HUES48 (cell line): ENCODE measurements at regions not wholly inside any gene's neighbourhood (a gene's known extent, or its start where the extent isn't known, plus 50 kb on each side); places are given as distances from the start of the nearest gene placed in this dataset.

Source experiments
- H3K27ac ChIP-seq: one replicate; pipeline ENCODE4 v1.7.0; 2013; ENCODE audit warnings: low read depth, low read length, inconsistent platforms
- H3K27me3 ChIP-seq: 2 replicates; pipeline ENCODE4 v1.6.1; 2013; ENCODE audit warnings: mild to moderate bottlenecking, low read length; ENCODE audit not compliant: control insufficient read depth, insufficient read depth
- H3K36me3 ChIP-seq: 2 replicates; pipeline ENCODE4 v1.6.1; 2013; ENCODE audit warnings: low read length; ENCODE audit not compliant: control insufficient read depth, insufficient read depth
- H3K4me1 ChIP-seq: 2 replicates; pipeline ENCODE4 v1.6.1; 2013; ENCODE audit warnings: mild to moderate bottlenecking, low read length; ENCODE audit not compliant: control insufficient read depth, insufficient read depth
- H3K4me3 ChIP-seq: 2 replicates; pipeline ENCODE4 v1.5.1; 2013; ENCODE audit warnings: mild to moderate bottlenecking, low read depth, low read length
- H3K9ac ChIP-seq: 2 replicates; pipeline ENCODE4 v1.6.1; 2013; ENCODE audit warnings: mild to moderate bottlenecking, low read depth, low read length, moderate library complexity
- H3K9me3 ChIP-seq: 2 replicates; pipeline ENCODE4 v1.6.1; 2013; ENCODE audit warnings: low read length; ENCODE audit not compliant: control insufficient read depth, insufficient read depth

DNA sequence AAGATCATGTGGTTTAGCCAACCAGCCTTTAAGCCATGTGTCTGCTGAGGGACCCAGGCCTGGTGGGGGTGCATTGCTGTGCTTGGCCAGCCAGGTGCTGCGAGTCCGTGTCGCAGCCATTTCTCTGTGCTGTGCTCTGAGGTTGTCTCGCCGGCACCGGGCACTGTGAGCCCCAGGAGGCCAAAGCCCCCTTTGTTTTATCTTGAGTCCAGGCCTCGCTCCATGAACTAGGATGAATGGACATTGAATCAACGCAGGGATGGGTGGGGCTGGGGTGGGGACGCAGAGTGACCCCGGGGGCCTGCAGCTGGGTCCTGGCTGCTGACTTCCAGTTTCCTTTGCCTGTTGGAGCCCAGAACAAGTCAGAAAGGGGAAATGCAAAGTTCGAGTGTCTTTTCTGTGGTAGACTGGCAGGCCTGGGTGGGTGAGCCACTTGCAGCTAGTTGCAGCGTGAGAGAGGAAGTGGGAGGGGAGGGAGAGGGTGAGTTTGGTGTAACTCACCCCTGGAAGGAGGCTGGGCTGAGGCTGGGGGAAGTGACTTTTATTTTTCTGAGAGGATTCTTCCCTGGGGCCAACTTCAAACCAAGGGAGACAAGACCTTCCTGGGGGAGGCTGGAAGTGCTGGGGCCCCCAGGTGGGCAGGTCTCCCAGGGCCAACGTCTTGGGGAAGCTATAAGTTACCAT is 324.7 kb downstream of the SEC14L1 start:
- 0 out of 2 replicates have a peak overlapping the region, but pooled peaks have one; percentile 14 for H3K9ac ChIP-seq
- no peaks in the 10 kb centered on the region for H3K27me3 ChIP-seq
- H3K4me1 ChIP-seq, result peaks cover 42% of the 10 kb centered on the region
- H3K4me3 ChIP-seq, result peak overlapping the region; percentile 53
- H3K36me3 ChIP-seq, result 0 out of 2 replicates have a peak, but pooled peaks cover 8% of the 10 kb centered on the region
- no peaks in the 10 kb centered on the region for H3K9me3 ChIP-seq
- peak overlapping the region; percentile 90 for H3K27ac ChIP-seq

DNA sequence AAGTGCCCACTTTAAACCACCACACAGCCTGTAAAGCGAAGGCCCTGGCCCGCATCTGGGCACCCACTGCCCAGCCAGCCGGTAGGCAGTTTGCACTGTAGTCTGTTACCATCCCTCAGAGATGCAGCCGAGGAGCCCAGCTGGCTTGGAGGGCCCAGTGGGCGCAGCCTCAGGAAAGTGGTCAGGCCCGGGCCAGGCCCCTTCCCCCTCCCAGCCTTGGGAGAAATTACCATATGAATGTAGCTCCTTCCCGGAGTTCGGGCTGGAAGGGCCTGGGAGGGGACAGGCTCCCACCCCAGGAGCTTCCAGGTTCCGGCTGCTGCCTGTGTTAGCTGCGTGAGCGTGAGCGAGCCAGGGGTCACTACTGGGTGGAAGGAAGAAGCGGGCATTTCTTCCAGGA is 325.4 kb downstream of the SEC14L1 start:
- Histone ChIP-seq H3K9me3 (no peaks in the 10 kb centered on the region), H3K27me3 (no peaks in the 10 kb centered on the region), H3K4me3 (peak overlapping the region; percentile 53), H3K9ac (peak overlapping the region; percentile 47; the same call in 1 of the 2 replicates), H3K4me1 (peaks cover 47% of the 10 kb centered on the region), H3K36me3 (0 out of 2 replicates have a peak, but pooled peaks cover 8% of the 10 kb centered on the region), H3K27ac (peak overlapping the region; percentile 90)

DNA sequence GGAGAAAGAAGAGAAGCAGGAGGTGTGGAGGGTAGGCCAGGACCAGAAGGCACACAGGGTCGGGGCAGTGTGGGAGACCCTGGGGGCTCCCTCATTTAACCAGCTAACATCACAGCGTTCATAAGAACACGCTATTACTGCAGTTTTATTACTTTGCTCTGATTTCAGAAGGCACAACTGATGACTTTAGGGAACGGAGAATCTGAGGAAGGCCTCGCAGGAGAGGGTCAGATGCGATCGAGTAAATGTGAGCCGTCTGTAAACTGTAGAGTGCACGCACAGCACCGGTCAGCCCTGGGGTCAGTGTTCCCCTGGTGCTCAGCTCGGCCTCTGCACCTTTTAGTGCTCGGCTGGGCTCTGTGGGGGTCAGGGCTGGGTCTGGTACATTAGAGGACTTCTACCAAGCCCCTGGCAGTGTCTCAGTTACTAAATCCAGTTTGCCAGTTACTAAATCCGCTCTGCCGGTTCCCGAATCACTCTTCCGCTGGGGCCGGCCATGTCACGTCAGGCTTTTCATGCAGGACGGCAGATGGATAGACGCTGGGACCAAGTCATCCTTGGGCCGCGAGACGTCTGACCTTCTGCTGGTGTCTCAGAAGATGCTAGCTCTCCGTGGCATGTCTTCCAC is 325.9 kb downstream of the SEC14L1 start:
- 0 out of 2 replicates have a peak, but pooled peaks cover 8% of the 10 kb centered on the region for H3K36me3 ChIP-seq
- H3K9ac ChIP-seq, result peak overlapping the region; percentile 47; the same call in 1 of the 2 replicates
- peak overlapping the region; percentile 53 for H3K4me3 ChIP-seq
- no peaks in the 10 kb centered on the region for H3K9me3 ChIP-seq
- no peaks in the 10 kb centered on the region for H3K27me3 ChIP-seq
- peak overlapping the region; percentile 90 for H3K27ac ChIP-seq
- H3K4me1 ChIP-seq, result peaks cover 47% of the 10 kb centered on the region

DNA sequence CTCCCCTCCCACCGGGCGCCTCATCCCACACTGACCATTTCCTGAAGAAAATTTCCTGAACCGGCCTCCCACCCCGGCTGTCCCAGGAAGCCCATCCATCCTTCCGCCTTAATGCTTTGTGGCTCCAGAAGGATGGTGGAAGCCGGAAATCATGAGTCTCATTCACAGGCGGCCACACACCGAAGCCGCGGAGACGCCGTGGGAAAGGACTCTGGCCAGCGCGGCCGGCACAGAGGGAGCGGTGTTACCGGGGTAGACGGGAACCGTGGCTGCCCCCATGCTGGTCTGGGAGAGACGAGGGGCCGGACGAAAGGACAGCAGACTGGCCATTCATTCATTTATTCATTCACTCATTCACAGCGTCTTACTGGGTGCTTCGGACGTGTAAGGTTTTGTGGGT is 326.8 kb downstream of the SEC14L1 start:
- Histone ChIP-seq H3K4me3 (no peak overlapping the region), H3K4me1 (peaks cover 51% of the 10 kb centered on the region), H3K9ac (no peak overlapping the region), H3K36me3 (0 out of 2 replicates have a peak, but pooled peaks cover 8% of the 10 kb centered on the region), H3K27ac (no peak overlapping the region), H3K9me3 (no peaks in the 10 kb centered on the region), H3K27me3 (no peaks in the 10 kb centered on the region)

DNA sequence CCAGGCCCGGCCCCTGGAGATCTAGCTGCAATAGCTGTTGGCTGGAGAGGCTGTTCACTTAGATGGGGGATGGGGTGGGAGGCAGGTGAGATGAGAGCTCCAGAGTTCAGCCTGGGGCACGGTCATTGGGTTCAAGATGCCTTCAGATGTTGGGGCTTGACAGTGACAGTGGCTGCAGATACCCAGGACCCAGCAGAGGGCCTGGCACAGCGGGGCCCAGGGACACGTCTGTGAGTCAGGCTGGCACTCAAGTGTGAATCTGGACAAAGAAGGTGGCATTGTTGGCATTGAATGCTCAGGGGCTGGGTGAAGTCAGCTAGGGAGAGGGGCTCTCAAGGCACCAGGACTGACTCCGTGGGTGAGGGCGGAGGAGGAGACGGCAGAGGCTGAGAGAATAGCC is 328.1 kb downstream of the SEC14L1 start:
- Histone ChIP-seq H3K4me1 (peaks cover 62% of the 10 kb centered on the region), H3K9me3 (no peaks in the 10 kb centered on the region), H3K36me3 (0 out of 2 replicates have a peak, but pooled peaks cover 8% of the 10 kb centered on the region), H3K4me3 (no peak overlapping the region), H3K27ac (no peak overlapping the region), H3K9ac (no peak overlapping the region), H3K27me3 (no peaks in the 10 kb centered on the region)

DNA sequence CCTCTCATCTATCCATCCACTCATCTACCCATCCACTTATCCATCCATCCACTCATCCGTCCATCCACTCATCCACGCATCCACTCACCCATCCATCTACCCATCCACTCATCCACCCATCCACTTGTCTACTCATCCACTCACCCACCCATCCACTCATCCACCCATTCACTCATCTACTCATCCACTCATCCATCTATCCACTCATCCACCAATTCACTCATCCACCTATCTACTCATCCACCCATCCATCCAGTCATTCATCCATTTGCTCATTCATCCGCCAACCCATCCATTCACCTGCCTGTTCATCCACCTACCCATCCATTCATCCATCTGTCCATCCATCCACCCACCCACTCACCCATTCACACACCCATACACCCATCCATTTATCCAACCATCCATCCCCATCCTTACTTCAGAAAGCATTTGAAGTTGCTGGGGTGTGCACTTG is 329.6 kb downstream of the SEC14L1 start:
- Histone ChIP-seq H3K27ac (peak overlapping the region; percentile 98), H3K36me3 (0 out of 2 replicates have a peak, but pooled peaks cover 8% of the 10 kb centered on the region), H3K27me3 (no peaks in the 10 kb centered on the region), H3K4me3 (no peak overlapping the region), H3K9me3 (no peaks in the 10 kb centered on the region), H3K4me1 (peaks cover 70% of the 10 kb centered on the region), H3K9ac (no peak overlapping the region)

DNA sequence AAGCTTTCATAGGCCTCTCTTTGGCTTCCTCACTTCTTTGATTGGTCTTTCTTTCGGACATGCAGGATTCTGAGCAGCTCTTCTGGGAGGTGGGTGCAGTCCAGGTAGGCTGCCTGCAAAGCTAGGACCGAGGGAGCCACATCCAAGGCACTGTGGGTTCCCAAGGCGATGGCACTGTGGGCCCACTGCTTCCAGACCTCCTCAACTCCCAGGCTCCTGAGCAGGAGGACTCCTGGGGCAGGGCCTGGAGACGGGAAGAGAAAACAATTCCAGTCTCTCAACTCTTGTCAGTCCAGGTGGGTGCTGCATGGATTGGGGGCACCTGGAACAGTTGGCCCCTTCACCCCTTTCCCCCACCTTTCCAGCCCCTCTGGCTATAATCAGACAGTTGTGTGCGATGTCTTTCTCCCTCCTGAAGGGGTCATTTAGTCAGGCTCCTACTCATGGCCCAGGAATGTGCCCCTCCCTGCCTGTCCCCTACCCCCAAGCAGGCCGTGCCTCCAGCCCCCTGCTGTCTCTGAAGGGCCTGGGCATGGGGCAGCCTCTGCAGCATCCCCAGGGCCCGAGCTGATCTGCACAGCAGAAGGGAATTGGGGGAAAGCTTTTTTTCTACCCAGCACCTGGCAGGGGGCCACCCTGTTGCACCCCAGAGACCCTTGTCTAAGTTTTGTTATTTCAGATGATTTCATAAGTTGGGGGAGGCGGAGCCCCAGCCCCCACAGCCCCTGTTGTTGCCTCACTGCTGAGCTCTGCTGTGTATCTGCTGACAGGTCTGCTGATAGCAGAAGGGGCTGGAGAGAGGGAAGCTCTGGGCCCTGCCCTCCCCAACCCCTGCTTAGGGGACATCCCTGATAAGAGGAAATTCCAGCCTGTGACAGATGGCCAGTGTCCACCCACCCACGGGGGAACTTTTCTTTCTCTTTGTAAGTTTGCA is 330.3 kb downstream of the SEC14L1 start:
- Histone ChIP-seq H3K9ac (no peak overlapping the region), H3K27ac (peak overlapping the region; percentile 98)

DNA sequence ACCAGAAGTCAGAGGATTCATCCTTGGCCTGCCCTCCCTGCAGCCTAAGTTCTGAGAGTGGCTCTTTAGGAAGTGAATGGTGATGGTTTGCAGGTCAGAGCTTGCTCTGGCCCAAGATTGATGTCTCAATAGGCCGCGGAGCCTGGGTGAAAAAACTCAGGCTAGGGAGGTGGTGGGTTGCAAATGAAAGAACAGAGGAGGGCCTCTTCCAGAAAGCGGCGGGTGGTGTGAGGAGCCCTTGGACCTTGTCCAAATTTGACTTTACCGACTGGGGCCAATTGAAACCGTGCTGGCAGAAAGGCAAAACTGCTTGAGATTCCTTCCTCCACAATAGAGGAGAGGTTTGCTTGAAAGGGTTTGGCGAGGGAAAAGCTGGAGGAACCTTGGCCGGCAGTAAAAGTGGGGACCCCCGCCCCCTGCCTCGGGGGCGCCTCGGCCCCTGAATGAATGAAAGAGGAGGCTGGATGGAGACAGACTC is 331.3 kb downstream of the SEC14L1 start:
- Histone ChIP-seq H3K4me3 (no peak overlapping the region), H3K27ac (peak overlapping the region; percentile 98), H3K27me3 (no peaks in the 10 kb centered on the region), H3K36me3 (0 out of 2 replicates have a peak, but pooled peaks cover 8% of the 10 kb centered on the region), H3K9me3 (no peaks in the 10 kb centered on the region), H3K9ac (peak overlapping the region; percentile 21; the same call in 1 of the 2 replicates), H3K4me1 (peaks cover 65% of the 10 kb centered on the region)

More for the DNA sequence above, 330.3 kb downstream of the SEC14L1 start:
- Histone ChIP-seq H3K9me3 (no peaks in the 10 kb centered on the region), H3K4me1 (peaks cover 64% of the 10 kb centered on the region), H3K4me3 (no peak overlapping the region), H3K27me3 (no peaks in the 10 kb centered on the region), H3K36me3 (0 out of 2 replicates have a peak, but pooled peaks cover 8% of the 10 kb centered on the region)

DNA sequence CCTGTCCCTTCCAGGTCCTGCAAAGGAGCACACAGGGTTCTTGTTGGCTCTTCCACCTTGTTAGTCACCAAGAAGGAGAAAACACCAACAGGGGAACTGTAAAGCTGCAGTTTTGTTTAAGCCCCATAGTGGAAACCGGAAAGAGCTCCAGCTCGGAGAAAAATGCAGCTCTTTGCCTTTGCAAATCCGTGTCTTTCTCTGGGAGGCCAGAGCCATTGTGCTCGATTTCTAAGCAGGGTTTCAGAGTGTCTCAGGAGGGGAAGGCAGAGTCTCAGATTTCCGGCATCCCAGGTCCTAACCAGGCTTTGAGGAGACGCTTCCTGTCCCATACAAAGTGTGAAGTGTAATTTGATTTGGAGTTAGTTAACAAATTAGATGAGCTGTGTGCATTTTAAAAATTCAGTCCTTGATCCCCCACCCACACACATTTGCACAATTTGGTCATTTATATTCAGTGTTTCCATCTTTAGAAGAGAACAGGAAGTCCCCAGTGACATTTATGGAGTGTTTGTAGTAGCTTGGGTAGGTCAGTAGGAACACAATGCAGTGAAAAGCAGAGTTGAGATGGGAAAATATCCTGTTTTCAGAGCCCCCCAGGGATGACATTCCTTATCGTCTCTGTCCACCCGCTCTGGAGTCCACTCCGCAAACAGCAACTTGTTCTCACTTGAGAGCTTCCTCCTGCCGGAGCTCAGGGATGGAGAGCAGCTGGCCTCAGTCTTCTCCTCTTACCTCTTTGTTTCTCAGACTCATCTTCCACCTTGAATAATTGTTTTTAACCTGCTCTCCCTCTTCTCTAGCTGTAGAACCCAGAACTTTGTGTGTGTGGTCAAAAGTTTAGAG is 331.9 kb downstream of the SEC14L1 start:
- no peak overlapping the region for H3K4me3 ChIP-seq
- peak overlapping the region; percentile 98 for H3K27ac ChIP-seq
- H3K27me3 ChIP-seq, result no peaks in the 10 kb centered on the region
- peak overlapping the region; percentile 21; the same call in 1 of the 2 replicates for H3K9ac ChIP-seq
- H3K9me3 ChIP-seq, result no peaks in the 10 kb centered on the region
- 0 out of 2 replicates have a peak, but pooled peaks cover 8% of the 10 kb centered on the region for H3K36me3 ChIP-seq
- peaks cover 66% of the 10 kb centered on the region for H3K4me1 ChIP-seq
